Suprapubic skin (tissue), 4 donors: ENCODE measurements at regions not wholly inside any gene's neighbourhood (a gene's known extent, or its start where the extent isn't known, plus 50 kb on each side); places are given as distances from the start of the nearest gene placed in this dataset.

Experiments used
- EP300 ChIP-seq: sonication (generic); formaldehyde crosslinking; IDR thresholded peaks from one replicate; pipeline ENCODE4 v1.6.1; 2017; ENCODE audit warnings: antibody characterized with exemption
- POLR2A ChIP-seq, 2 donors: fragments of 450-650 bp; IDR thresholded peaks; one replicate each; pipeline ENCODE4 v1.6.1; 2017; ENCODE audit warnings: antibody characterized with exemption in 2 of 2, mild to moderate bottlenecking in 2 of 2, moderate library complexity in 2 of 2
- POLR2AphosphoS5 ChIP-seq, 3 donors: sonication (generic); formaldehyde crosslinking; IDR thresholded peaks; one replicate each; pipeline ENCODE4 v1.6.1; 2017; ENCODE audit warnings: antibody characterized with exemption in 3 of 3
- TF ChIP-seq, protein P1 (sequence below), 2 donors: fragments of 200-600 bp in 1 of 2; fragments of 450-650 bp in 1 of 2; sonication (generic) in 1 of 2; IDR thresholded peaks; one replicate each; pipeline ENCODE4 v1.5.1; 2016 to 2019; ENCODE audit warnings: antibody characterized with exemption in 2 of 2, mild to moderate bottlenecking in 1 of 2, moderate library complexity in 1 of 2

DNA sequence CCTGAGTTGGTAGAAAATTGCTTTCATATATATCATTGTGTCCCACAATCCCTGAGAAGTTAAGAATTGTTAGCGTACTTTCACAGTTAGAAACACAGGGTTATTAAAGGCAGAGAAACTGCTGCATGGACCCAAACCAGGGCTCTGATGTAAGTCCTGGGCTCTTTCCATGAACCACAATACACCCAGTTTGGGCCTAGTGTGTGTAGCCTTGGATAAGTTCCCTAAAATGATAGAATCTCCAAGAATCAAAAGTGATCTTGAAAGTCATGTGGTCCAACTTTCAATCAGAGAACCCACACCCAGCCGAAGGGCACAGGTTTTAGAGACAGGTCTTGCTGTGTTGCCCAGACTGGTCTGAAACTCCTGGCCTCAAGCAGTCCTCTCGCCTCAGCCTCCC, 257.8 kb upstream of the KLF3 start:
- TF ChIP-seq, protein P1, sequence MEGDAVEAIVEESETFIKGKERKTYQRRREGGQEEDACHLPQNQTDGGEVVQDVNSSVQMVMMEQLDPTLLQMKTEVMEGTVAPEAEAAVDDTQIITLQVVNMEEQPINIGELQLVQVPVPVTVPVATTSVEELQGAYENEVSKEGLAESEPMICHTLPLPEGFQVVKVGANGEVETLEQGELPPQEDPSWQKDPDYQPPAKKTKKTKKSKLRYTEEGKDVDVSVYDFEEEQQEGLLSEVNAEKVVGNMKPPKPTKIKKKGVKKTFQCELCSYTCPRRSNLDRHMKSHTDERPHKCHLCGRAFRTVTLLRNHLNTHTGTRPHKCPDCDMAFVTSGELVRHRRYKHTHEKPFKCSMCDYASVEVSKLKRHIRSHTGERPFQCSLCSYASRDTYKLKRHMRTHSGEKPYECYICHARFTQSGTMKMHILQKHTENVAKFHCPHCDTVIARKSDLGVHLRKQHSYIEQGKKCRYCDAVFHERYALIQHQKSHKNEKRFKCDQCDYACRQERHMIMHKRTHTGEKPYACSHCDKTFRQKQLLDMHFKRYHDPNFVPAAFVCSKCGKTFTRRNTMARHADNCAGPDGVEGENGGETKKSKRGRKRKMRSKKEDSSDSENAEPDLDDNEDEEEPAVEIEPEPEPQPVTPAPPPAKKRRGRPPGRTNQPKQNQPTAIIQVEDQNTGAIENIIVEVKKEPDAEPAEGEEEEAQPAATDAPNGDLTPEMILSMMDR (IDR thresholded peaks at IDR 0.05) = no peak
- no peak for TF ChIP-seq EP300
- TF ChIP-seq POLR2AphosphoS5 (IDR thresholded peaks at IDR 0.05) = no peak
- TF ChIP-seq POLR2A (IDR thresholded peaks at IDR 0.05) = no peak
